HG03280 (cell line): ENCODE measurements at regions not wholly inside any gene's neighbourhood (a gene's known extent, or its start where the extent isn't known, plus 50 kb on each side); places are given as distances from the start of the nearest gene placed in this dataset.

Source experiments
- ATAC-seq: cut with Tn5 transposase; IDR thresholded peaks from one replicate; pipeline ENCODE4 v1.9.1; 2021; ENCODE audit warnings: mild to moderate bottlenecking, moderate library complexity; ENCODE audit not compliant: unreplicated experiment

DNA sequence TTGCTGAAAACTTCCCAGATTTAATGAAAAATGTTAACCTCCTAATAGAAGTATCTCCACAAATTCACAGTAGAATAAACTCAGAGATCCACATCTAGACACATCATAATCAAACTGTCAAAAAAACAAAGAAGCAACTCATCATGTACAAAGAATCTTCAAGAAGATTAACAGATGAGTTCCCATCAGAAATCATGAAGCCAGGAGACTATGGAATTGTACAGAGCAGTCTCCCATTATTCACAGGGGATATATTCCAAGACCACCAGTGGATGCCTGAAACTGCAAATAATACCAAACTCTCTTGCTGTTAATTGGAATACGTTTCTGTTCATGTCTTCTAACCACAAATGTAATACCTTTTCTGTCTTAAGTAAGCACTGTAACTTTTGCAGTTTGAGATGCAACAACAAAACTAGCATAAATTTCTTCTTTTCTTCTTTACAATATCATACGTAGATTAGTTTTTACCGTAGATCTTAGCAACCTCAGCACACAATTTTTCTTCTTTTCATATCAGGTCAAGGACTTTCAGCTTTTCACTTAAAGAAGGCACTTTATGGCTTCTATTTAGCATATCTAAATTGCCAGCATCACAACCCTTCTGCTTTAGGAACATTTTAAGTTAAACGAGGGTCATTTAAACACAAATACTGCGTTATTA, 70.3 kb upstream of the MIR17HG start:
- ATAC-seq = no peak

DNA sequence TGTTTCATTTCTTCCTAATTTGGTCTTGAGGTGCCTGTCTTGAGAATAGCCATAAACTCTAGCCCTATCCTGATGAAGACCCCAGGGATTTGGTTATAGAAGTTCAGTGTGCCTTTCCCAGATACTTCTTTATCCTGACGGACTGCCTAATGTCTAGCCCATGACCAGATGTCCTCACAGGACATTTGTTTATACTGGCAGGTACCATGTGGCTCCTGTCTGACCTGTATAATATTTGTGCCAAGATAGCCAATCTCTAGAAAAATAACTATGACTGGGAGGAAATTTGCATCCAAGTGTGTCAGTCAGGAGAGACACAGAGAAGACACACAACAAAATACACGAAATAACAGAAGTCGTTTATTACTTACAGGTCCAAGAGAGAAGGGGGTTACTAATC, 69.2 kb upstream of the MIR17HG start:
- ATAC-seq = no peak

GRCh38 chr13:91278888-91279287, 68.6 kb upstream of the MIR17HG start:
- no peak for ATAC-seq

DNA sequence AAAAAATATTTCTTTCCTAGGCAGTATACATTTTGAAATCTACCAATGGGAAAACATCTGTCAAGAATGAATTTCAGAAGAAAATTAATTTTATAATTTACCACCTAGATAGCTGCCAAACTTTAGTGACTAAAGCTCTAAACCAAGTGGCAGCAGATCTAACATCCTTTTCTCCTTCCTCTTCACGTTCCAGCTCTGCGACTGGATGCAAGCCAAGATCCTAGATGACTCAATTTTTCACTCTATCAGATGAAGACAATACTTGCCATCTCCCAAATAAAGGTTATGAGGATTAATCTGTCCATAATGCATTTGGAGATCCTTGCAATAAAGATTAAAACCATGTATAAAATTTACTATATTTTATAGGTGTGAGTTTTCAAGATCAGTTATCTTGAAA, 66.7 kb upstream of the MIR17HG start:
- no peak for ATAC-seq

DNA sequence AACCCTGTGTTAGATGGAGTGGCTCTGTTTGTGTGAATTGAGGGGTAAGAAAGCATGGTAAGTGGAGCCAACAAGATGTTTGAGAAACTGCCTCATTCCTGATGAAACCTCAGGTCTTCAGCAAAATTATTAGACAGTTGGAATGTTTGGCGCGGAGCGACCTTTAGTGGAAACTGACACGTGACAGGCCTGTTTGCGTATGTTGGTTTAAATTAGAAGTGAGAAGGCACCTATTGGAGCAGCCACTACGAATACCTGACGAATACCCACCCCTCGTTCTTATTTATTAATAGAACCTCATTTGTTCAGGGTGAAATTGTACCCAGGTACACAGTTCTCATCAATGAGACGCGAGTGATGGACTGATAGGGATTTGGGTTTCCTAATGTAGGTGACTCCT, 63.2 kb upstream of the MIR17HG start:
- no peak for ATAC-seq

DNA sequence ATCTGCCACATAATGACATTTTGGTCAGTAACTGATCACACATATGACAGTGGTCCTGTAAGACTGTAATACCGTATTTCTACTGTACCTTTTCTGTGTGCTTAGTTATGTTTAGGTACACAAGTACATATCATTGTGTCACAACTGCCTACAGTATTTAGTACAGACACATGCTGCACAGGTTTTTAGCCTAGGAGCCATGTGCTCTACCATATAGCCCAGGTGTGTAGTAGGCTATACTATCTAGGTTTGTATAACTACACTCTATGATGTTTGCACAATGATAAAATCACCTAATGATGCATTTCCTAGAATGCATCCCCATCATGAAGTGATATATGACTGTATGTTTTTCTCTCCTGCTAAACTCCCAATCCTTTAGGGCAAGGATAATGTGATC, 61.2 kb upstream of the MIR17HG start:
- ATAC-seq = no peak

GRCh38 chr13:91291078-91291477, 56.4 kb upstream of the MIR17HG start:
- ATAC-seq = no peak

DNA sequence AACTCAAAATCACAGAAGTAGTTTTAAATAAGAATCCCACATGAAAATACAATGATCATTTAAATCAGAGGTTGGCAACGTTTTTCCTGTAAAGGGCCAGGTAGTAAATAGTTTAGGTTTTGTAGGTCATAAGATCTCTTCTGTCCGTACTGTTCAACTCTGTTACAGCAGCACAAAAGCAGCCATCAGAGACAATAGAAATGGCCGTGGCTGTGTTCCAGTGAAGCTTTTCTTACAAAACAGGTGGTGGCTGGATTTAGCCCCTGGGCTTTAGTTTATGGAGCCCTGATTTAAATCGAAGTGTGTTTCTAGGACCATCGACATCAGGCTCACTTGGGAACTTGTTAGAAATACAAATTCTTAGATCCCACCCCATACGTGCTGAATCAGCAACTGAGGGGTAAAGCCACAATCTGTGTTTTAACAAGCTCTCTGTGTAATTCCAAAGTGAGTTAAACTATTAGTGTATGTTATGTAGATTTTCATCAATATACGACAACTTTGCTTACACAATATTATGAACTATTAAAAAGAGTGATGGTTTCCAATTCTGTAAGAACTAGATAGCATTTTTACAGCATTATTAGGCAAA, 54.8 kb upstream of the MIR17HG start:
- no peak for ATAC-seq

GRCh38 chr13:91295712-91296410, 51.6 kb upstream of the MIR17HG start:
- ATAC-seq = no peak

DNA sequence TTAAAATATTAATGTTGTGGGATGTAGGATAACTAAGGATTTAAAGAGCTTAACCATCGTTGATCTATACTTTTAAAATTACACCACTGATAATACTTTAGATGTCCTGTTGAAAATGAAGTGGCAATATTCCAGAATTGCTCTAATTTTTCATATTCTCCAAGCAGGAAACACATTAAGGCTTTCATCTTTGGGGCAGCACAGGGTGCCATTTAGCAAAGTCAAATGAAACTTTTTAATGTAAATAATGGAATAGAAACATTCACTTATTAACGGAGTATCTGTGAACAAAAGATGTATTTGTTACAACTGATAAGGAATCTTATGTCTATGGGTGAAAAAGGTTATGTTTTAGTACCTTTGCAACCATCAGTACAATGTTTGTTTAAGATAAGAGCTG, 50.0 kb upstream of the MIR17HG start:
- no peak for ATAC-seq
